ENCODE measurements at regions not wholly inside any gene's neighbourhood (a gene's known extent, or its start where the extent isn't known, plus 50 kb on each side); places are given as distances from the start of the nearest gene placed in this dataset.

- Histone ChIP-seq H3K27ac (no peak overlapping the region), H3K36me3 (no peaks in the 10 kb centered on the region), H3K4me1 (ENCODE audit: insufficient read depth) (no peaks in the 10 kb centered on the region), H3K27me3 (no peaks in the 10 kb centered on the region), H3K4me3 (no peak overlapping the region), H3K9me3 (no peaks in the 10 kb centered on the region)
- DNase-seq: no peak
- intact Hi-C loops (cut with DNase I): no loop called here
- TF ChIP-seq POLR2A (IDR thresholded peaks at IDR 0.05) (no peak), EP300 (IDR thresholded peaks at IDR 0.05) (no peak)
- TF ChIP-seq, protein P1, sequence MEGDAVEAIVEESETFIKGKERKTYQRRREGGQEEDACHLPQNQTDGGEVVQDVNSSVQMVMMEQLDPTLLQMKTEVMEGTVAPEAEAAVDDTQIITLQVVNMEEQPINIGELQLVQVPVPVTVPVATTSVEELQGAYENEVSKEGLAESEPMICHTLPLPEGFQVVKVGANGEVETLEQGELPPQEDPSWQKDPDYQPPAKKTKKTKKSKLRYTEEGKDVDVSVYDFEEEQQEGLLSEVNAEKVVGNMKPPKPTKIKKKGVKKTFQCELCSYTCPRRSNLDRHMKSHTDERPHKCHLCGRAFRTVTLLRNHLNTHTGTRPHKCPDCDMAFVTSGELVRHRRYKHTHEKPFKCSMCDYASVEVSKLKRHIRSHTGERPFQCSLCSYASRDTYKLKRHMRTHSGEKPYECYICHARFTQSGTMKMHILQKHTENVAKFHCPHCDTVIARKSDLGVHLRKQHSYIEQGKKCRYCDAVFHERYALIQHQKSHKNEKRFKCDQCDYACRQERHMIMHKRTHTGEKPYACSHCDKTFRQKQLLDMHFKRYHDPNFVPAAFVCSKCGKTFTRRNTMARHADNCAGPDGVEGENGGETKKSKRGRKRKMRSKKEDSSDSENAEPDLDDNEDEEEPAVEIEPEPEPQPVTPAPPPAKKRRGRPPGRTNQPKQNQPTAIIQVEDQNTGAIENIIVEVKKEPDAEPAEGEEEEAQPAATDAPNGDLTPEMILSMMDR (IDR thresholded peaks at IDR 0.05): no peak
- 3 to 7% (median 4%) methylated on average over 1 of the region's 1 CpG for WGBS, 3 donors
These were observed 585.9 kb upstream of the SYT4 start for GRCh38 chr18:43863180-43863579.

GRCh38 chr18:43866696-43867095 lies 589.4 kb upstream of the SYT4 start:
- TF ChIP-seq EP300 (IDR thresholded peaks at IDR 0.05) (no peak), POLR2A (IDR thresholded peaks at IDR 0.05) (no peak)
- TF ChIP-seq, protein P1 (IDR thresholded peaks at IDR 0.05): no peak
- Histone ChIP-seq H3K4me1 (ENCODE audit: insufficient read depth) (no peaks in the 10 kb centered on the region), H3K36me3 (no peaks in the 10 kb centered on the region), H3K27me3 (no peaks in the 10 kb centered on the region), H3K9me3 (no peaks in the 10 kb centered on the region), H3K4me3 (no peak overlapping the region), H3K27ac (no peak overlapping the region)
- no peak for DNase-seq
- intact Hi-C loops (cut with DNase I): no loop called here

DNA sequence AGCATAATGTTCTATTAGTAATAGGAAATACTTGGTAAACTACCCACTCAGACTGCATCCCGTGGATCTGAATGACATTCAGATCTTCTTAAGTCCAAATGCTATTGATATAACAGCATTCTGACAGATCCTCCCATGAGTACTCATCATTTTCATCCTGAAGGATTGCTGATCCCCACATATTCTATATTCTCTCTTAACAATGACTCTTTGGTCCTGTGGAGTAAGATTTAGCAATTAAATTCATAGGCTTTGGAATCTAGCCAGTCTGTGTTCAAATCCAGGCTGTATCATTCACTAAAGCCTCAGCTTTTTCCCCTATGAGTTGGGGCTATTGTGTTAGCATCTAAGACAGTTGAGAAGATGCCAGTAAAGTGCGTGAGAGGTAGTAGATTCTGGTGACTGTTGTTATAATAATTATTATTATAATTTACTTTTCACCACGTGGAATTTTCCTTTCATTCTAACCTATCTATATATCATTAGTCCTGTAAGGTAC lies 591.3 kb upstream of the SYT4 start:
- Histone ChIP-seq H3K27ac (no peak overlapping the region), H3K36me3 (no peaks in the 10 kb centered on the region), H3K27me3 (no peaks in the 10 kb centered on the region), H3K4me3 (no peak overlapping the region), H3K4me1 (ENCODE audit: insufficient read depth) (no peaks in the 10 kb centered on the region), H3K9me3 (no peaks in the 10 kb centered on the region)
- intact Hi-C loops (cut with DNase I): no loop called here
- no peak for DNase-seq
- TF ChIP-seq POLR2A (IDR thresholded peaks at IDR 0.05): no peak
- no peak for TF ChIP-seq EP300 (IDR thresholded peaks at IDR 0.05)
- TF ChIP-seq, protein P1 (IDR thresholded peaks at IDR 0.05): no peak
- WGBS, 3 donors: 73 to 79% (median 74%) methylated on average over 3 of the region's 3 CpGs

DNA sequence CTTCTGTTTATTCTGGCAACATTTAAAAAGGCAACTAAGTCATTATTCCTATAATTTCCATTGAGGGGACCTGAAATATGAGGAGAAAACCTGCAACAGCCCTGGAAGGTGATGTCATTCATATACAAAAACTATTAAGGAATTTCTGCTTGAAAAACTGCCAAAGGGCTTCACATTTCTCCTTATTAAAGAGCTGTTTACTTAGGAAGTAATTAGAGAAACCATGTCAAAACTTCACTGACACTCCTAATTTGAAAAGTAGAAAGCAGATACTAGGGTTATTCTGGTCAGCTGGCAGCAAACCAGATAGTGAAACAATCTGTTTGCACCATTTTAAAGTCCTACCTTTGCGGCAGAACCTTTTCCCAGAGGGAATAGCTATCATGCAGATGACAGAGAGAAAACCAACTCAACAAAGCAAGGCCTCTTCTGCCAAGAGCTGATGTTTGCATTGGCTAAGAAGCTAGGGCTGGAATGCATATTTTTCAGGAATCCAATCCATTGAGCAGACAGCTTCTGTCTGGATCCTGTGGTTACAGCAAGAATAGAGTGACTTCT lies 592.2 kb upstream of the SYT4 start:
- intact Hi-C loops (cut with DNase I): no loop called here
- no peak overlapping the region for H3K4me3 ChIP-seq
- no peaks in the 10 kb centered on the region for H3K4me1 ChIP-seq (ENCODE audit: insufficient read depth)
- TF ChIP-seq POLR2A (IDR thresholded peaks at IDR 0.05) (no peak), EP300 (IDR thresholded peaks at IDR 0.05) (no peak)
- TF ChIP-seq, protein P1 (IDR thresholded peaks at IDR 0.05): no peak
- H3K27me3 ChIP-seq: no peaks in the 10 kb centered on the region
- no peaks in the 10 kb centered on the region for H3K36me3 ChIP-seq
- 15 to 23% (median 17%) methylated on average over 1 of the region's 1 CpG for WGBS, 3 donors
- DNase-seq: no peak
- H3K27ac ChIP-seq: no peak overlapping the region
- no peaks in the 10 kb centered on the region for H3K9me3 ChIP-seq
